BE2C (cell line): ENCODE measurements at regions not wholly inside any gene's neighbourhood (a gene's known extent, or its start where the extent isn't known, plus 50 kb on each side); places are given as distances from the start of the nearest gene placed in this dataset.

Experiments used
- DNase-seq: peaks from one replicate; pipeline ENCODE4 v3.0.0-alpha.2; 2020
- H3K27me3 ChIP-seq: fragments of 250-450 bp; sonication (Bioruptor Pico); 2 replicates; pipeline ENCODE4 v1.5.1; 2020; ENCODE audit warnings: mild to moderate bottlenecking
- H3K36me3 ChIP-seq: fragments of 250-450 bp; sonication (Bioruptor Pico); 2 replicates; pipeline ENCODE4 v1.5.1; 2020; ENCODE audit warnings: mild to moderate bottlenecking
- H3K4me1 ChIP-seq: fragments of 250-450 bp; sonication (Bioruptor Pico); 2 replicates; pipeline ENCODE4 v1.5.1; 2020
- H3K4me3 ChIP-seq: 2 replicates; pipeline ENCODE4 v1.5.1; 2011; ENCODE audit warnings: low read depth, low read length
- H3K9me3 ChIP-seq: fragments of 250-450 bp; sonication (Bioruptor Pico); 2 replicates; pipeline ENCODE4 v1.5.1; 2020
- CTCF ChIP-seq: IDR thresholded peaks from 2 replicates; pipeline ENCODE4 v1.5.1; 2012; ENCODE audit warnings: mild to moderate bottlenecking, low read depth, low read length

- no peak for TF ChIP-seq CTCF
- H3K4me1 ChIP-seq = peaks cover 13% of the 10 kb centered on the region
These were observed 243.0 kb upstream of the ATP2B1 start for GRCh38 chr12:89951694-89952060.

DNA sequence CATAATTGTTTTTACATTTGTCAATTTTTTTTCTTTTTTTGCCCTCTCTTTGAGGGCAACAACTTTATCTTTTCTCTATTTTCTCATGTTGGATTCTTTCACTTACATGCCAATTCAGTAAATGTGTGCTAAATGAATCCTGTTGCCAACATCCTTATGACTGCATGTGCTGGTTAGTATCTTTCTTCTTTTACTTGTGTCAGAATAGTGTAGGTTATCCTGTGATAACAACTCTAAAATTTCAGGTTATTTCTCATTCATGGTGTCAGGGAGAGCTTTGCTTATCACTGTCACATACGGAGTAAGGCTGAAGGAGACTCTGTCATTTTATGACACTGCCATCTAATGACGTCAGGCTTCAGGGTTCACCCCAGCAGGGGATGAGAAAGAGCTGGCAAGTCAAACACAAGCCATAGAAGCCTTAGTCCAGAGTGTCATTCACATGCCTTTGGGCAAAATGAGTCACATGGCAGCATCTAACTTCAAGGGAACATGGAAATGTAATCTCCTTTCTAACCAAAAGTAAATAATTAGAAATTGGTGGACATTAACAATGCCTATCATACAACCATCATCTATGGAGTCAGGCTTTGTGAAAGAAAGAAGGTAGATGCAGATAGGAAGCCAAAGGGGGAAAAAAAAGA, 242.5 kb upstream of the ATP2B1 start:
- no peak for TF ChIP-seq CTCF
- no peaks in the 10 kb centered on the region for H3K36me3 ChIP-seq
- no peak overlapping the region for H3K4me3 ChIP-seq
- peak; percentile 19 for DNase-seq
- H3K4me1 ChIP-seq = peaks cover 13% of the 10 kb centered on the region
- H3K27me3 ChIP-seq = no peaks in the 10 kb centered on the region
- H3K9me3 ChIP-seq = no peaks in the 10 kb centered on the region

More at GRCh38 chr12:89951694-89952060, 243.0 kb upstream of the ATP2B1 start:
- no peak for DNase-seq
- Histone ChIP-seq H3K9me3 (no peaks in the 10 kb centered on the region), H3K27me3 (no peaks in the 10 kb centered on the region), H3K4me3 (no peak overlapping the region), H3K36me3 (no peaks in the 10 kb centered on the region)

- Histone ChIP-seq H3K4me1 (peaks cover 10% of the 10 kb centered on the region), H3K27me3 (no peaks in the 10 kb centered on the region), H3K36me3 (no peaks in the 10 kb centered on the region), H3K4me3 (no peak overlapping the region), H3K9me3 (no peaks in the 10 kb centered on the region)
- no peak for TF ChIP-seq CTCF
- no peak for DNase-seq
These were observed 241.8 kb upstream of the ATP2B1 start for GRCh38 chr12:89950421-89950820.

DNA sequence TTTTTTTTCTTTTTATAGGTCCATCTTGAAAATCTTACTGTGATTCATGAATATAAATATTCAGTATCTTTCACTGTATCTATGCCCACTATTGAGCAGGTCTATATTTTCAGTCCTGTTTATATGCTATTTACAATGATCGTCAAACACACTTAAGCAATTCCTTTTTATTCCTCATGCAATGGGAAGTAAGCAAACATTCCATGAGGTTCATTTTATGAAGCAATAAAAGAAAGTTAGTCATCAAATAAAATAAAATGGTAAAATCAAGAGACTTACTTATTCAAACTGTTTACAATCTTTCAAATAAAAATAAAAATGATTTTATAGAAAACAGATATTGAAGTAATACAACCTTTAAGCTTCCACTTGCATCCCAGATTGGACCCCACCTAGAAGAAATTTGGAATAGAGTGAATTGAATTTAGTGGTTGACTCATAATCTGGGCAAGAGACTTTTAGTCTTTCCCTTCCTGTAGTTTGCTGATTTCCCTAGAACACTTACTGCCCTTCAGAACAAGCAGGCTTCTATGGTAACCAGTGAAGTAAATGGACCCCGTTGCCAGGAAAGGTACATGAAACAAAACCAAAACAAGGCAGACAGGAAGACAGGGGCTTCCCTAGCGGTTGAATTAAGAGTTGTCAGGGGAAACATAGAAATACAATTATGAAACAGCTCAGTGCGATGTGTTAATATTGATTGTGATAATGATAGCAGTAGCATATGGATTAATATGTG, 241.0 kb upstream of the ATP2B1 start:
- H3K4me3 ChIP-seq = no peak overlapping the region
- no peaks in the 10 kb centered on the region for H3K36me3 ChIP-seq
- peaks cover 9% of the 10 kb centered on the region for H3K4me1 ChIP-seq
- no peak for TF ChIP-seq CTCF
- DNase-seq = no peak
- no peaks in the 10 kb centered on the region for H3K9me3 ChIP-seq
- H3K27me3 ChIP-seq = no peaks in the 10 kb centered on the region

DNA sequence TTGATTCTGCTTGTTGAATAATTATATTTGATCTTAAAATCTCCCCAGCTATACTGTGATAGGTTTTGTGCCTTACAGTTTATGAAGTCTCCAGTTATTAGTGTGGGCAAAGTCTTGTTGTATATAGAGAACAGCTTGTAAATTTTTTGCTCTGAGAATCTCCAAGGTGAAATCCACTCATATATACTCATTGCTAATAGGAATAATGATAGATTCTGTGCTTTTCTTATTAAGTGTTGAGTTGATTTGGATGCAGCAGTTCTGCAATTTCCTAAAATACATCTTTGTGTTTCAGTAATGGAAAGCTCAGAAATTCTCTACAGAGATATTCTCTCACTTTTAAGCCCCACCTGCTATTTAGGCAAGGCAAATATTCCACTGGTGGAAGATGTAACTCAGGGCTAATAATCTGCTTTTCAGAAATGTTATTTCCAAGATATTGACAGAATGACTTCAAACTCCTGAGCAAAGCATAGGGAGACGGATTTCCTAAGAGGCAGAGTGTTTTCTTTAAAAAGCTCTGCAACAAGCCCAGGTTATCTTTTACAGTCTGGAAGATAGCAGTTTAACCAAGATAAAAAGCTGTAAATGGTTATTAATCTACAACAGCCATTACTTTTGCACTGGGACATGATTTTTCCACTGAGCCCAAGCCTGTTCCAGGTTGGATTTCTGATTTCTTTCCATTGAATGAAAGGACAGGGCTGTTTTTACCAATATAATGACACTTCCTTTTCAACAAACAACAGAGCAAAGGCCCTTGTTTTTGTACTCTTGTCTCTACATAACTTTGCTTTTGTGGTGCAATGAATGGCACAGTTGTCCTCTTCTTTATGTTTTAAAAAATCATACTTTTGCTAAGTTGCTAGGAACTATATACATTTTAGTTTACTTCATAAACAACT, 239.9 kb upstream of the ATP2B1 start:
- no peaks in the 10 kb centered on the region for H3K27me3 ChIP-seq
- H3K4me1 ChIP-seq = peaks cover 9% of the 10 kb centered on the region
- H3K36me3 ChIP-seq = no peaks in the 10 kb centered on the region
- no peak for DNase-seq
- no peak overlapping the region for H3K4me3 ChIP-seq
- no peaks in the 10 kb centered on the region for H3K9me3 ChIP-seq
- no peak for TF ChIP-seq CTCF
